ENCODE measurements at regions not wholly inside any gene's neighbourhood (a gene's known extent, or its start where the extent isn't known, plus 50 kb on each side); places are given as distances from the start of the nearest gene placed in this dataset.

- H3K4me3 ChIP-seq (ENCODE audit: low read depth, low read length), result no peak overlapping the region
- no peak for TF ChIP-seq CTCF (conservative IDR thresholded peaks at IDR 0.05; ENCODE audit: low read depth, low read length)
- no peak for DNase-seq (ENCODE audit: low read depth)
These were observed 519.7 kb upstream of the ZFP42 start for GRCh38 chr4:187475901-187476300.

- TF ChIP-seq CTCF (conservative IDR thresholded peaks at IDR 0.05; ENCODE audit: low read depth, low read length), result no peak
- no peak overlapping the region for H3K4me3 ChIP-seq (ENCODE audit: low read depth, low read length)
- DNase-seq (ENCODE audit: low read depth), result no peak
These were observed 518.3 kb upstream of the ZFP42 start for GRCh38 chr4:187477224-187477623.

- TF ChIP-seq CTCF (conservative IDR thresholded peaks at IDR 0.05; ENCODE audit: low read depth, low read length), result no peak
- no peak for DNase-seq (ENCODE audit: low read depth)
- H3K4me3 ChIP-seq (ENCODE audit: low read depth, low read length), result no peak overlapping the region
These were observed 517.1 kb upstream of the ZFP42 start for GRCh38 chr4:187478292-187479140.

GRCh38 chr4:187479511-187479910 is 516.1 kb upstream of the ZFP42 start:
- no peak overlapping the region for H3K4me3 ChIP-seq (ENCODE audit: low read depth, low read length)
- no peak for DNase-seq (ENCODE audit: low read depth)
- no peak for TF ChIP-seq CTCF (conservative IDR thresholded peaks at IDR 0.05; ENCODE audit: low read depth, low read length)

GRCh38 chr4:187480146-187481145 is 515.1 kb upstream of the ZFP42 start:
- TF ChIP-seq CTCF (conservative IDR thresholded peaks at IDR 0.05; ENCODE audit: low read depth, low read length), result no peak
- DNase-seq (ENCODE audit: low read depth), result no peak
- H3K4me3 ChIP-seq (ENCODE audit: low read depth, low read length), result no peak overlapping the region

- no peak for DNase-seq (ENCODE audit: low read depth)
- H3K4me3 ChIP-seq (ENCODE audit: low read depth, low read length), result no peak overlapping the region
- TF ChIP-seq CTCF (conservative IDR thresholded peaks at IDR 0.05; ENCODE audit: low read depth, low read length), result no peak
These were observed 511.4 kb upstream of the ZFP42 start for GRCh38 chr4:187484186-187484585.
